HT-29 (cell line): ENCODE measurements at regions not wholly inside any gene's neighbourhood (a gene's known extent, or its start where the extent isn't known, plus 50 kb on each side); places are given as distances from the start of the nearest gene placed in this dataset.
A peak's percentile ranks its signal among the peaks of the same experiment; 100 is the strongest.
"Not testable (repeated sequence)": the region's sequence is repeated elsewhere in the genome, so short reads cannot be mapped to it uniquely, and the experiment has no call there.

Experiments used
- DNase-seq: peaks from one replicate; pipeline ENCODE4 v3.0.0-alpha.2; 2015; ENCODE audit warnings: low spot score

DNA sequence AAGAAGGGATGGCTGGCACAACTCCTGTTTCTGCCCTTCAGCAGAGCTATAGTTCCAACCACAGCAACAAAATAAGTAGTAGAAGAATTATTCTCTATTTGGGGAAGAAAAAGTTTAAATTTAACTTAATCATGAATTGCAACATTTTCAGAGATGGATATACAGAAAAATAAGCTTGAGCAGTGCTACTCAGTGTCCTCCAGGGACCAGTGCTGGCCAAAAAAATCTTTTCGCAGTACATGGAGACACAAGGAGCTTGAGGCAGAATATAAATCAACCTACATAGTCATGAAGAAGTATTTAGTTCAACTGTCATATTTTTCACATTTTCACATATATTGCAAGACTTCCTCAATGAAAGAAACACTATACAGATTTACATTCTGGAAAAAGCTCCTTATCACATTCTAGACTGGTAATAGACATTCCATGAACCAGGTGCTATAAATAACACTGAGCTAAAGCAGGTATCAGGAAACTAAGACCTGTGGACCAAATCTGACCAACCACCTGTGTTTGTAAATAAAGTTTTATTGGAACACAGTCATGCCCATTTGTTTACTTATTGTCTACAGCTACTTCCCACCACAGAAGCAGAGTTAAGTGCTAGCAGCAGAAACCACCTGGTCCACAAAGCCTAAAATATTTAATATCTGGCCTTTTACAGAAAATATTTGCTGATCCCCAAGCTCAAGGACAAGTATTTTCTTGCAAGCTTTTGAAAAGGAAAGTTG, 101.9 kb downstream of the RGS21 start:
- DNase-seq = no peak

GRCh38 chr1:192430644-192431043, 113.9 kb downstream of the RGS21 start:
- DNase-seq = no peak

GRCh38 chr1:192435704-192436103, 118.9 kb downstream of the RGS21 start:
- no peak for DNase-seq

DNA sequence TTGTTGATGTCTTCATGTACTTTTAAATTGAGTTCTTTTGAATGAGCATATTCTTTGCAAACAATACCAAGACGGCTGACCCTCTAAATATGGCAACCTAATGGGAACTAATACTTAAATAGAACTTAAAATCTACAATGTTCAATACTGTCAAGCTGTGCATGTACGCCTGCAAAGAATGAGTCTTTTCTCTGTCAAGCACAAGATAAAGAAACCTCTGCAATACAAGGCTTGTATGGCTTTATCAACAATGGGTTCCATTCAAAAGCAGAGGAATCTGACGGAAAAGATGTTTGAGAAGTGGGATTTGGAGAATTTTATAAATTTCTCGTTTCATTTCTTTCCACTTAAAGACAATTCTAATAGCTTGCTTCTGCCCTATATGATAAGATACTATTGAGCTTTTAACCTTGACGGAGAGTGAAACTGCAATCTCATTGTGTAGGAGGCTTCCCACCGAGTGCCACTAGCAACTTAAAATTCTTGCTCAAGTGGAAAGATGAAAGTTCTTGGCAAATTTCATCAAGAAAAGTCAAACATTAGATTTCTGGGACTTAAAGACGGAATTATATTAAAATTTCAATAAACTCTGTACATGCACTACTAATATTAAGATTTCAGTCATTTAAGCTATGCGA, 119.8 kb downstream of the RGS21 start:
- DNase-seq = no peak

GRCh38 chr1:192438737-192439136, 121.9 kb downstream of the RGS21 start:
- no peak for DNase-seq

GRCh38 chr1:192439373-192440025, 122.7 kb downstream of the RGS21 start:
- no peak for DNase-seq

- DNase-seq = no peak
These were observed 124.7 kb downstream of the RGS21 start for GRCh38 chr1:192441492-192441891.

DNA sequence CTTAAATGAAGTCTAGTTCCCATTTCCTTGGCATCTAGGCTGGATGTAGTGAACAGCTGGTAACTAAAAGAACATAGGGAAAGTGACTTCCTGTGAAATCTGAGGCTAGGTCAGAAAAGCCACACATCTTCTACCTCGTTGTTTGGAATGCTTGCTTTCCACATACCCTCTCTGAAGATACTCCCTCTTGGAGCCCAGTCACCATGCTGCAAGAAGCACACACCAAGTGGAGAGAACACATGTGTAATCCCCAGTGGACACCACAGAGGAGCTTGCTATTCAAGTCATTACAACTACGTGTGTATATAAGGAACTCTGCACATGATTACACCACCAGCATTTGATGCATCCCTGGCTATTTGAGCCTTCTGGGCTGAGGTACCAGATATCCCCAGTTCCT, 125.9 kb downstream of the RGS21 start:
- no peak for DNase-seq

DNA sequence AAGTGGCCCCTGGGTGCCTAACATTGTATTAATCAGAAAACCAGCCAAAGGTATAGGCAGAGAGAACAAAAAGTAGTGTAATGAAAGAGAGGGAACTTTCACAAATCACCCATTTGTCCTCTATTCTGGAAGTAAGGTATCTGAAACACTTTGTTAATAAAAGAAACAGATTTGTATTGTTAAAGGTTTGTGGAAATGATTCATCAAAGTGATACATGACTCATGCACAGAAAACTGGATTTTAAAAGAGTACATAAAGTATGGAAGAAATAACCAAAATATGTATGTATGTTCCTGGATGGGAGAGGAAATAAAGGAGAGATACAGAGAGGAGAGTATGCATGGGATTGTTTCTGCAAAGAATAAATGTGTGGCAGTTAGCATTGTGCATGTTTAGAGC, 126.8 kb downstream of the RGS21 start:
- no peak for DNase-seq

DNA sequence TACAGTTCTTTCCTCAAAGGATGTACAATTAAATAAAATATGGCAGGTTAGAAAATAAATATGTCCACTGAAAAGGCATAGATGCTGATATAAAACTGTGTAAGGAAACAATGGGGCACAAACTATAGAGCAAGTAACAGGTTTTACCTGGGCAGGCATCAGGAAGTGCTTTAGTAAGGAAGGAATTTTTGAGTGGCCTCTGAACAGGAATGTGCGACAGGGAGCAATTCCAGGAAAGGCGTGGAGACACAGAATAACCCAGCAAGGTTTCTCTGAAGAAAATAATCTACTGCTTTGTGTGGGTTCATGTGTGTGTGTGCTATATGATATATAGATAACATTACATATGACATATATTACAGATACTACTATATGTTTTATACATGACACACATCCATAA, 128.4 kb downstream of the RGS21 start:
- no peak for DNase-seq

DNA sequence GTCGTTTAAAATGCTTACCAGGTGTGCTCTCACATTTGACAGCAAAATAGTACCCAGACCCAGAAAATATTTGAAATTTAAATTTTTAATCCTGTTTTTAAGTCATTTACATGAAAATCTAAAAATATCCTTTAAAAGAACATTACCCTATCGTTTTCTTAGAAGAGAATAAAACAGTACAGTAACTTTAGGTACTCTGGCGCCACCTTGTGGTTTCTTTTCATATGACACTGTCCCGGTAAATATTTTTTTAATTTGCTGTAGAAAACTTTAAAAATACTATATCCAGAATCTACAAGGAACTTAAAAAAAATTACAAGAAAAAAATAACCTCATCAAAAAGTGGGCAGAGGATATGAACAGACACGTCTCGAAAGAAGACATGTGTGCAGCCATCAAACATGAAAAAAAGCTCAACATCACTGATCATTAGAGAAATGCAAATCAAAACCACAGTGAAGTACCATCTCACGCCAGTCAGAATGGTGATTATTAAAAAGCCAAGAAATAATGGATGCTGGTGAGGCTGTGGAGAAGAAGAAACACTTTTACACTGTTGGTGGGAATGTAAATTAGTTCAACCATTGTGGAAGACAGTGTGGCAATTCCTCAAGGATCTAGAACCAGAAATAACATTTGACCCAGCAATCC, 129.2 kb downstream of the RGS21 start:
- peak; percentile 75 for DNase-seq

GRCh38 chr1:192448026-192448578, 127.5 kb upstream of the RGS1 start:
- DNase-seq = no peak

- no peak for DNase-seq
These were observed 122.1 kb upstream of the RGS1 start for GRCh38 chr1:192453360-192453992.

DNA sequence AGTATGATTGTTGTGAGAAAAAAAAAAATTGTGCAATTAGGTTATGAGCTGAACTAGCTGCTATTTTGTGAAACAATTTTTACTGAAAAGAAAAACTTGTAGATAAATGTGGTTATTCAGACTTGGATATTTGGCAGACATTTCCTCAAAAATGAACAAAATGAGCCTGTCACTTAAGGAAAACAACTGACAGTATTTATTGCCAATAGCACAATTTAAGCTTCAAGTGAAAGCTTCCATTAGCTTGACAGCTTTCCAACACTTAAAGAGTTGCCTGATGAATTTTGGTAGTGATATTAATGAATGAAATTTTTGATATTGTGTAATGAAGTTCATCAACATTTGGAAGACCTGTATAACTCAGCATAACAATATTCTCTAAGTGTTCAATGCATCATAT, 116.1 kb upstream of the RGS1 start:
- DNase-seq = no peak

DNA sequence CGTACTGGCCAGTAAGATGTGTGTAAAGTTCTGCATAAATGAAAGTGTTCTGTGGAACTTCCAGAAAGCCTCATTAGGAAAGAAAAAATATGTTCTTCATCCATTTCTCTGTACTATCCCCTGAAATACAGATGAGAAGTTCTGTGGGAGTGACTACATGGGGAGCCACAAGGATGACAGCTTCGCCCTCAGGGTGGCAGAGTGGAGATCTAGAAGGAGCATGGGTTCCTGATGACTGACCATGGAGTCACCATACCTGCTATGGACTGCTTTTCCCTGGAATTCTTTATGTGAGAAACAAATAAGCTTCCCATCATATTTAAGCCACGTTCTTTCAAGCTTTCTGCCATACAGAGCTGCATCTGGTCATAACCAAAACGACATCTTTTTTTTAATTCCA, 113.9 kb upstream of the RGS1 start:
- DNase-seq = no peak

DNA sequence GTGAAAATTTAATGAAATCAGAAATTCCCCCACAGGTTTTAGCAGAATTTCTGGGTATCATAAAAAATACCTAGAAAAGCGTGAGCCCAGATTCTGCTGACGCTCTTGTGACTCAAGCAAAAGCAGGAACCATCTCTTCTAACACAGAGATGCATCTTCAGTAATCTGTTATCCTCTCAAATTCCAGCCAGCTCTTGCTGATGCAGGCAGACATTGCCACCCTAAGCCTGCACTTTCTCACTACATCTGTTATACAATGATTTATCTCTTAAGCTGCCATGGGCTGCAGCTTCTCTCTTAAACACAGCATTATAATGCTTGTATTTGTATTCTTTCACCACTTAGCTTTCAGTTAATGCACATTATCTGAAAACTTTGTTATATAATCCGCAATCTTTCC, 113.0 kb upstream of the RGS1 start:
- DNase-seq = no peak

- DNase-seq = no peak
These were observed 111.9 kb upstream of the RGS1 start for GRCh38 chr1:192463661-192464060.

DNA sequence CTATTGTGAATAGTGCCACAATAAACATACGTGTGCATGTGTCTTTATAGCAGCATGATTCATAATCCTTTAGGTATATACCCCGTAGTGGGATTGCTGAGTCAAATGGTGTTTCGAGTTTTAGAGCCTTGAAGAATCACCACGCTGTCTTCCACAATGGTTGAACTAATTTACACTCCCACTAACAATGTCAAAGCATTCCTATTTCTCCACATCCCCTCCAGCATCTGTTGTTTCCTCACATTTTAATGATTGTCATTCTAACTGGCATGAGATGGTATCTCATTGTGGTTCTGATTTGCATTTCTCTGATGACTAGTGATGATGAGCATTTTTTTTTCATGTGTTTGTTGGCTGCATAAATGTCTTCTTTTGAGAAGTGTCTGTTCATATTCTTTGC, 110.4 kb upstream of the RGS1 start:
- DNase-seq = not testable (repeated sequence)

DNA sequence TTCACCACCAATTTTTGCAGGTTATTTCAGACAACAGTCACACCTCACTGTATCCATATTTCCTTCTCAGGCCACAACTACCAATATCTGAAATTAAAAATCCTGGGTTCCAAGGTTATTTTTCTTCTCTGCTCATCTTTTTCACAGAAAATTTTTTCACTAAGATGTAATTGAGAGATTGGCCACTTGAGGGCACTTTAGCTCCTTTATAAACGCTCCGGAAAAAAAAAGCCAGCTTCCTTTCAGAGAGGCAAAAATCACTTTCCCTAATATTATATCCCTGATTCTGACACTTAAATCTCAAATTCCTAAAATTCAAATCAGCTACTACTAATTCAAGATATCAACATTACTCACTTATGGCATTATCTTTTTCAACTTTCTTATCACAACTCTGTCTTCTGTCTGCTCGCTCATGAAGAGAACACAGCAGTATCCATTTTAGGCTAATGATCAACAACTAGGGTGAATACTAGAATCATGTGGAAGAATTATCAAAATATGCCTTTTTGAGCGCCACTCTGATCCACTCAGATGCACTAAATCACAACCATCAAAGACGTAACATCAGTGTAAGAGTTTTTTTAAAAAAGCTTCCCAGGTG, 101.4 kb upstream of the RGS1 start:
- peak; percentile 75 for DNase-seq

GRCh38 chr1:192475329-192475728, 100.2 kb upstream of the RGS1 start:
- no peak for DNase-seq

GRCh38 chr1:192475970-192476369, 99.6 kb upstream of the RGS1 start:
- no peak for DNase-seq
